ENCODE measurements at regions not wholly inside any gene's neighbourhood (a gene's known extent, or its start where the extent isn't known, plus 50 kb on each side); places are given as distances from the start of the nearest gene placed in this dataset.

DNA sequence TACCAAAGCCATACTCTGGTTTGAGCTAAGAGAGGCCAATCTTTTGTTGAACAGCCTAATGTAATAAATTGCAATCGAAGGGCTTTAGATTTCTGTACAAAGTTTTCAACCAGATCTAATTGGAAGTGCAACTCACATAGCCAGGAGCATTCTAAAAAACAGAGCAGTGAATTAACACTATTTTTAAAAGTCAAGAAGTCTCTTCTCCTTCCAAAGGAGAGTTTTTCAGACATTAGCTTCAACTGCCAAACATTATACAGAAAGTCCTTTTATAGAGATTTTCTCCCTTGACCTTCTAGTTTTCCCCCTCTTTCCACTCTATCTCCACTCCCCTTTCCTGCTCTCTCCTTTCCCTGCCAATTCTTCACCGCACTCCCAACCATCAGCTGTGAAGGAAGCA, 259.6 kb downstream of the NOVA1 start:
- H3K4me2 ChIP-seq (ENCODE audit: low read length): no peak overlapping the region
- no peaks in the 10 kb centered on the region for H3K79me2 ChIP-seq (replicated peaks; ENCODE audit: insufficient read depth, low read length)
- no peak overlapping the region for H3K4me3 ChIP-seq (ENCODE audit: low read length)
- no peaks in the 10 kb centered on the region for H3K9me2 ChIP-seq (ENCODE audit: insufficient read depth, low read length)
- H3F3A ChIP-seq (ENCODE audit: insufficient read depth, low read length, poor library complexity, severe bottlenecking): peaks cover 4% of the 10 kb centered on the region
- H3K9me3 ChIP-seq (ENCODE audit: low read length): no peaks in the 10 kb centered on the region
- no peaks in the 10 kb centered on the region for H4K20me1 ChIP-seq (ENCODE audit: insufficient read depth)
- no peaks in the 10 kb centered on the region for H3K27me3 ChIP-seq (ENCODE audit: insufficient read depth, low read depth, low read length)
- no peak overlapping the region for H2AFZ ChIP-seq (ENCODE audit: low read depth, low read length)
- no peak overlapping the region for H3K27ac ChIP-seq (ENCODE audit: low read length)
- H3K9ac ChIP-seq (ENCODE audit: low read length): no peak overlapping the region
- no peaks in the 10 kb centered on the region for H3K36me3 ChIP-seq (ENCODE audit: insufficient read depth, low read length)
- no peak for TF ChIP-seq SMC3 (conservative IDR thresholded peaks at IDR 0.05; ENCODE audit: poor library complexity)
- no peak for TF ChIP-seq EZH2 (IDR thresholded peaks at IDR 0.05; ENCODE audit: borderline replicate concordance, insufficient read depth, low read length, poor library complexity, severe bottlenecking)
- TF ChIP-seq, protein P1, sequence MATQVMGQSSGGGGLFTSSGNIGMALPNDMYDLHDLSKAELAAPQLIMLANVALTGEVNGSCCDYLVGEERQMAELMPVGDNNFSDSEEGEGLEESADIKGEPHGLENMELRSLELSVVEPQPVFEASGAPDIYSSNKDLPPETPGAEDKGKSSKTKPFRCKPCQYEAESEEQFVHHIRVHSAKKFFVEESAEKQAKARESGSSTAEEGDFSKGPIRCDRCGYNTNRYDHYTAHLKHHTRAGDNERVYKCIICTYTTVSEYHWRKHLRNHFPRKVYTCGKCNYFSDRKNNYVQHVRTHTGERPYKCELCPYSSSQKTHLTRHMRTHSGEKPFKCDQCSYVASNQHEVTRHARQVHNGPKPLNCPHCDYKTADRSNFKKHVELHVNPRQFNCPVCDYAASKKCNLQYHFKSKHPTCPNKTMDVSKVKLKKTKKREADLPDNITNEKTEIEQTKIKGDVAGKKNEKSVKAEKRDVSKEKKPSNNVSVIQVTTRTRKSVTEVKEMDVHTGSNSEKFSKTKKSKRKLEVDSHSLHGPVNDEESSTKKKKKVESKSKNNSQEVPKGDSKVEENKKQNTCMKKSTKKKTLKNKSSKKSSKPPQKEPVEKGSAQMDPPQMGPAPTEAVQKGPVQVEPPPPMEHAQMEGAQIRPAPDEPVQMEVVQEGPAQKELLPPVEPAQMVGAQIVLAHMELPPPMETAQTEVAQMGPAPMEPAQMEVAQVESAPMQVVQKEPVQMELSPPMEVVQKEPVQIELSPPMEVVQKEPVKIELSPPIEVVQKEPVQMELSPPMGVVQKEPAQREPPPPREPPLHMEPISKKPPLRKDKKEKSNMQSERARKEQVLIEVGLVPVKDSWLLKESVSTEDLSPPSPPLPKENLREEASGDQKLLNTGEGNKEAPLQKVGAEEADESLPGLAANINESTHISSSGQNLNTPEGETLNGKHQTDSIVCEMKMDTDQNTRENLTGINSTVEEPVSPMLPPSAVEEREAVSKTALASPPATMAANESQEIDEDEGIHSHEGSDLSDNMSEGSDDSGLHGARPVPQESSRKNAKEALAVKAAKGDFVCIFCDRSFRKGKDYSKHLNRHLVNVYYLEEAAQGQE (IDR thresholded peaks at IDR 0.05; ENCODE audit: borderline replicate concordance): no peak

DNA sequence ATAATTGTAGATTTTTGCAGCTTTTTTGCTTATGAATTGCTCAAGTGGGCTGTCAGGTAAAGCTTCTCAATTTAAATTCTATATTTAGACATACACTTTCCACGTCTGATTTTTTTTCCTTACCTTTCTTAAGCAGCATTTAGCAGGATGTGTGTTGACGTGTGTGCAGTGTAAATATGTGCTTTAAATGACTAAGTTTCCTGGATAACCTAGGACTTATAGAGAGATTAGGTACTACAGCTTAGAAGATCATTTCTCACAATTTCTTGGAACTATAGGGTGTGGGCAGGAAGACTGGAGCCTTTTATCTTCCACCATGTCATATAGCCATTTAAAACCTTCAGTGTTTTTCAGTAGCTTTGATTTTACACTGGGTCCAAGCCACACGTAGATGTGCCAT, 263.5 kb downstream of the NOVA1 start:
- TF ChIP-seq EZH2 (IDR thresholded peaks at IDR 0.05; ENCODE audit: borderline replicate concordance, insufficient read depth, low read length, poor library complexity, severe bottlenecking): no peak
- no peak for TF ChIP-seq TAF1 (IDR thresholded peaks at IDR 0.05; ENCODE audit: low read depth)
- no peak for TF ChIP-seq MXI1 (conservative IDR thresholded peaks at IDR 0.05; ENCODE audit: poor library complexity, severe bottlenecking)
- no peak for TF ChIP-seq RAD21 (conservative IDR thresholded peaks at IDR 0.05)
- no peak for TF ChIP-seq SMC3 (conservative IDR thresholded peaks at IDR 0.05; ENCODE audit: poor library complexity)
- TF ChIP-seq, protein P1 (IDR thresholded peaks at IDR 0.05; ENCODE audit: borderline replicate concordance): no peak
- TF ChIP-seq EP300 (conservative IDR thresholded peaks at IDR 0.05; ENCODE audit: poor library complexity, severe bottlenecking): no peak
- TF ChIP-seq, protein P2, sequence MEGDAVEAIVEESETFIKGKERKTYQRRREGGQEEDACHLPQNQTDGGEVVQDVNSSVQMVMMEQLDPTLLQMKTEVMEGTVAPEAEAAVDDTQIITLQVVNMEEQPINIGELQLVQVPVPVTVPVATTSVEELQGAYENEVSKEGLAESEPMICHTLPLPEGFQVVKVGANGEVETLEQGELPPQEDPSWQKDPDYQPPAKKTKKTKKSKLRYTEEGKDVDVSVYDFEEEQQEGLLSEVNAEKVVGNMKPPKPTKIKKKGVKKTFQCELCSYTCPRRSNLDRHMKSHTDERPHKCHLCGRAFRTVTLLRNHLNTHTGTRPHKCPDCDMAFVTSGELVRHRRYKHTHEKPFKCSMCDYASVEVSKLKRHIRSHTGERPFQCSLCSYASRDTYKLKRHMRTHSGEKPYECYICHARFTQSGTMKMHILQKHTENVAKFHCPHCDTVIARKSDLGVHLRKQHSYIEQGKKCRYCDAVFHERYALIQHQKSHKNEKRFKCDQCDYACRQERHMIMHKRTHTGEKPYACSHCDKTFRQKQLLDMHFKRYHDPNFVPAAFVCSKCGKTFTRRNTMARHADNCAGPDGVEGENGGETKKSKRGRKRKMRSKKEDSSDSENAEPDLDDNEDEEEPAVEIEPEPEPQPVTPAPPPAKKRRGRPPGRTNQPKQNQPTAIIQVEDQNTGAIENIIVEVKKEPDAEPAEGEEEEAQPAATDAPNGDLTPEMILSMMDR (IDR thresholded peaks at IDR 0.05; ENCODE audit: poor library complexity, severe bottlenecking): no peak
- TF ChIP-seq POLR2AphosphoS5 (IDR thresholded peaks at IDR 0.05): no peak
- H3K79me2 ChIP-seq (replicated peaks; ENCODE audit: insufficient read depth, low read length): no peaks in the 10 kb centered on the region
- no peak overlapping the region for H3K4me3 ChIP-seq (ENCODE audit: low read length)
- H3K27ac ChIP-seq (ENCODE audit: low read length): no peak overlapping the region
- no peaks in the 10 kb centered on the region for H3K9me2 ChIP-seq (ENCODE audit: insufficient read depth, low read length)
- H3K9ac ChIP-seq (ENCODE audit: low read length): no peak overlapping the region
- no peaks in the 10 kb centered on the region for H3K9me3 ChIP-seq (ENCODE audit: low read length)
- no peaks in the 10 kb centered on the region for H3K36me3 ChIP-seq (ENCODE audit: insufficient read depth, low read length)
- H4K20me1 ChIP-seq (ENCODE audit: insufficient read depth): no peaks in the 10 kb centered on the region
- no peak overlapping the region for H3K4me2 ChIP-seq (ENCODE audit: low read length)
- H3K27me3 ChIP-seq (ENCODE audit: insufficient read depth, low read depth, low read length): no peaks in the 10 kb centered on the region
- no peak overlapping the region for H2AFZ ChIP-seq (ENCODE audit: low read depth, low read length)
- H3F3A ChIP-seq (ENCODE audit: insufficient read depth, low read length, poor library complexity, severe bottlenecking): no peaks in the 10 kb centered on the region

All from neural cell (in vitro differentiated cells).